ENCODE measurements at regions not wholly inside any gene's neighbourhood (a gene's known extent, or its start where the extent isn't known, plus 50 kb on each side); places are given as distances from the start of the nearest gene placed in this dataset.

DNA sequence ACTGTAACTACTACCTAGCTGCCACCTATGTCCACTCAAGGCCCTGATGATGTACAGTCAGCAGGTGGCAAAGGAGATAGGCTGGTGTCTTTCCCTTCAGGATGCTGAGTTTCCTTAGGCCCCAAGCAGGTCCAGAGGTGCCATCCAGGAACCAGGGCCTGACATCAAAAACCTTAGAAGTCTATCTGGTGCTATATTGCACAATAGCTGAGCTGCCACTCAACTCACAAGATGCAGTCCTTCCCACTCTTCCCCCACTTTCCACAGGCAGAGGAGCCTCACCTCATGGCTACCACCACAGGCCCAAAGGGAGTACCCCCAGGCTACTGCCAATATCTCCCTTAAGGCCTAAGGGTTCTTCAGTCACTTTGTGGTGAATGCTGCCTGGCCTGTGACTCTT, 83.9 kb upstream of the ZNF827 start:
- no peak for DNase-seq

DNA sequence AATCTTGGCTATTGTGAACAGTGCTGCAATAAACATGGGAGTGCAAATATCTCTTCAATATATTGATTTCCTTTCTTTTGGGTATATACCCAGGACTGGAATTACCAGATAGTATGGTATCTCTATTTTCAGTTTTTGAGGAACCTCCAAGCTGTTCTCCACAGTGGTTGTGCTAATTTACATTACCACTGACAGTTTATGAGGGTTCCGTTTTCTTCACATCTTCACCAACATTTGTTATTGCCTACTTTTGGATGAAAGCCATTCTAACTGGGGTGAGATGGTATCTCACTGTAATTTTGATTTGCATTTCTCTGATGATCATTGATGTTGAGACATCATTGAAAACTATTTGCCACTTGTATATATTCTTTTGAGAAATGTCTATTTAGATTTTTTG, 79.6 kb upstream of the ZNF827 start:
- no peak for DNase-seq

DNA sequence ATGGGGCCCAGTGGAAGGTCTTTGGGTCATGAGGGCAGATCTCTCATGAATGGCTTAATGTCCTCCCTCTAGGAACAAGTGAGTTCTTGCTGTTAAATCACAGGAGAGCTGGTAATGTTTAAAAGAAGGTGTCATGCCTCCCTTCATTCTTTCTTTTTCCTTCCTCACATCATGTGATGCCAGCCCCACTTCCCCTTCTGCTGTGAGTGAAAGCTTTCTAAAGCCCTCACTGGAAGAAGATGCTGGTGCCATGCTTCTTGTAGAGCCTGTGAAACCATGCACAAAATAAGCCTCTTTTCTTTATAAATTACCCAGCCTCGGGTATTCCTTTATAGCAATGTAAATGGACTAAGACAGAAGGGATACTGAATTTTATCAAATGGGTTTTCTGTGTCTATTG, 66.1 kb upstream of the ZNF827 start:
- DNase-seq = no peak

DNA sequence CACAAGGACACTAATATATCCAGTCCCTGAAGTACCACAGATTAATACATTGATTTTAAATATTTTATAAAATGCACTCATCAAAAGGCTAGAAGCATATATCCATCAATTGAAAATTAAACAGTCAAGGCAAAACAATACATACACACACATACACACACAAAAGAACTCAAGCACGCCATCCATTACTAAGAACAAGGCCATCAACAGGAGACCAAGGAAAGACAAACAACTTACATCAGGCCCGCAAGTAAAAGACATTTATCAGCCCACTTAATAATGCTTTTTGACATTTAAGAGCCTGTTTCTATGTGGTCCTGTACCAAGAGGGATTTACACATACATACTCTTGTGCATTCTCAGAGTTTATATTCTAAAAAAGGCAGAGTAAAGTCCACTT, 50.0 kb upstream of the ZNF827 start:
- DNase-seq = no peak

Data from NCI-H446 (cell line).